Stimulated activated CD8-positive, alpha-beta memory T cell treated with anti-CD3 and anti-CD28 coated beads, Interleukin-12 subunit alpha, Interleukin-12 subunit beta, amount 100 ng/mL, for 24 hours (primary cell): ENCODE measurements at regions not wholly inside any gene's neighbourhood (a gene's known extent, or its start where the extent isn't known, plus 50 kb on each side); places are given as distances from the start of the nearest gene placed in this dataset.

Source experiments
- DNase-seq: peaks from one replicate; pipeline ENCODE4 v3.0.0-alpha.2; 2020; ENCODE audit errors: extremely low read depth

- no peak for DNase-seq
Measured at GRCh38 chr1:4137621-4138415, 237.7 kb upstream of the C1orf174 start.

- no peak for DNase-seq
Measured at GRCh38 chr1:4139646-4140045, 239.6 kb upstream of the C1orf174 start.

- no peak for DNase-seq
Measured at GRCh38 chr1:4140241-4140640, 240.2 kb upstream of the C1orf174 start.

- DNase-seq, result no peak
Measured at GRCh38 chr1:4140821-4141220, 240.7 kb upstream of the C1orf174 start.

- no peak for DNase-seq
Measured at GRCh38 chr1:4144349-4144971, 244.4 kb upstream of the C1orf174 start.

GRCh38 chr1:4146101-4146500 lies 246.0 kb upstream of the C1orf174 start:
- no peak for DNase-seq

GRCh38 chr1:4146614-4147013 lies 246.5 kb upstream of the C1orf174 start:
- no peak for DNase-seq

- no peak for DNase-seq
Measured at GRCh38 chr1:4147509-4147908, 247.4 kb upstream of the C1orf174 start.

- DNase-seq, result no peak
Measured at GRCh38 chr1:4149281-4149680, 249.2 kb upstream of the C1orf174 start.

- no peak for DNase-seq
Measured at GRCh38 chr1:4149831-4150230, 249.8 kb upstream of the C1orf174 start.

GRCh38 chr1:4150262-4150661 lies 250.2 kb upstream of the C1orf174 start:
- no peak for DNase-seq

GRCh38 chr1:4152266-4152665 lies 252.2 kb upstream of the C1orf174 start:
- no peak for DNase-seq

GRCh38 chr1:4153571-4153970 lies 253.5 kb upstream of the C1orf174 start:
- DNase-seq, result no peak

GRCh38 chr1:4156241-4156973 lies 256.3 kb upstream of the C1orf174 start:
- DNase-seq, result no peak

- no peak for DNase-seq
Measured at GRCh38 chr1:4160181-4160580, 260.1 kb upstream of the C1orf174 start.

- no peak for DNase-seq
Measured at GRCh38 chr1:4161366-4162006, 261.4 kb upstream of the C1orf174 start.

GRCh38 chr1:4164965-4165364 lies 264.9 kb upstream of the C1orf174 start:
- DNase-seq, result no peak

GRCh38 chr1:4165686-4166300 lies 265.7 kb upstream of the C1orf174 start:
- DNase-seq, result no peak

- DNase-seq, result no peak
Measured at GRCh38 chr1:4166713-4167112, 266.6 kb upstream of the C1orf174 start.

- no peak for DNase-seq
Measured at GRCh38 chr1:4169991-4170390, 269.9 kb upstream of the C1orf174 start.

- no peak for DNase-seq
Measured at GRCh38 chr1:4170548-4171340, 270.7 kb upstream of the C1orf174 start.
